HepG2 (cell line): ENCODE measurements at regions not wholly inside any gene's neighbourhood (a gene's known extent, or its start where the extent isn't known, plus 50 kb on each side); places are given as distances from the start of the nearest gene placed in this dataset.

Experiments used
- ATRX ChIP-seq: sonication (generic); formaldehyde crosslinking; IDR thresholded peaks from 2 replicates; pipeline ENCODE4 v1.4.0; 2020; ENCODE audit warnings: missing genetic modification reagents, borderline replicate concordance
- CC2D1A ChIP-seq: sonication (generic); formaldehyde crosslinking; IDR thresholded peaks from 2 replicates; pipeline ENCODE4 v1.8.1; 2023; ENCODE audit warnings: mild to moderate bottlenecking, missing genetic modification reagents
- KDM1A ChIP-seq: IDR thresholded peaks from 2 replicates; pipeline ENCODE4 v1.6.1; 2016; ENCODE audit warnings: missing compliant biosample characterization
- PHF20 ChIP-seq: sonication (generic); formaldehyde crosslinking; IDR thresholded peaks from 2 replicates; pipeline ENCODE4 v1.5.0; 2020; ENCODE audit warnings: mild to moderate bottlenecking, missing genetic modification reagents
- PHF8 ChIP-seq: sonication (generic); formaldehyde crosslinking; IDR thresholded peaks from 2 replicates; pipeline ENCODE4 v1.5.0; 2020; ENCODE audit warnings: missing genetic modification reagents

GRCh38 chr13:24050292-24050711 lies 110.2 kb upstream of the SPATA13 start:
- TF ChIP-seq ATRX (no peak), PHF20 (CRISPR knock-in tag) (no peak), KDM1A (CRISPR knock-in tag) (no peak), PHF8 (CRISPR knock-in tag) (no peak), CC2D1A (CRISPR knock-in tag) (no peak)
